H1 (cell line): ENCODE measurements at regions not wholly inside any gene's neighbourhood (a gene's known extent, or its start where the extent isn't known, plus 50 kb on each side); places are given as distances from the start of the nearest gene placed in this dataset.
"Not testable (repeated sequence)": the region's sequence is repeated elsewhere in the genome, so short reads cannot be mapped to it uniquely, and the experiment has no call there.

Experiments used
- CTCF ChIA-PET: fragments of 300-600 bp; sonication (Branson Sonifier 250); formaldehyde crosslinking; loops from one replicate; lab custom pipeline; 2021; ENCODE audit not compliant: partially characterized antibody; lab: Charles Lee
- POLR2A ChIA-PET: fragments of 300-600 bp; sonication (Branson Sonifier 250); formaldehyde crosslinking; loops from one replicate; lab custom pipeline; 2021; ENCODE audit warnings: inconsistent platforms; ENCODE audit not compliant: partially characterized antibody; lab: Charles Lee
- DNase-seq, 2 experiments: peaks; one replicate each; pipeline versions ENCODE4 v3.0.0 to v3.0.0-alpha.2; 2010 to 2022; ENCODE audit warnings: low spot score in 2 of 2, low read depth in 1 of 2, mixed read lengths in 1 of 2
- FAIRE-seq: peaks from 2 replicates; lab custom pipeline; 2011; peaks lifted over from hg19 to GRCh38; lab: Jason Lieb, UNC
- H2AFZ ChIP-seq: 2 replicates; pipeline ENCODE4 v1.8.1; 2012; ENCODE audit warnings: low read length, inconsistent platforms
- H2AK5ac ChIP-seq: 2 replicates; pipeline ENCODE4 v1.6.1; 2013; ENCODE audit warnings: low read depth, low read length
- H2BK120ac ChIP-seq: replicated peaks from 2 replicates; pipeline ENCODE3; 2013; ENCODE audit warnings: low read depth, low read length, inconsistent platforms
- H2BK12ac ChIP-seq: 2 replicates; pipeline ENCODE4 v1.6.1; 2013; ENCODE audit warnings: low read depth, low read length
- H2BK15ac ChIP-seq: 2 replicates; pipeline ENCODE4 v1.6.1; 2013; ENCODE audit warnings: low read length
- H2BK20ac ChIP-seq: 2 replicates; pipeline ENCODE4 v1.6.1; 2013; ENCODE audit warnings: low read length
- H2BK5ac ChIP-seq: 2 replicates; pipeline ENCODE4 v1.6.1; 2013; ENCODE audit warnings: low read depth, low read length
- H3K14ac ChIP-seq: 2 replicates; pipeline ENCODE4 v1.6.1; 2013; ENCODE audit warnings: inconsistent platforms; ENCODE audit not compliant: insufficient read length
- H3K18ac ChIP-seq: 2 replicates; pipeline ENCODE4 v1.6.1; 2013; ENCODE audit warnings: low read length; ENCODE audit errors: extremely low read depth
- H3K23ac ChIP-seq: 2 replicates; pipeline ENCODE4 v1.6.1; 2013; ENCODE audit warnings: inconsistent platforms; ENCODE audit not compliant: insufficient read length
- H3K23me2 ChIP-seq: 2 replicates; pipeline ENCODE4 v1.6.1; 2013; ENCODE audit warnings: low read depth, low read length
- H3K27ac ChIP-seq: 2 replicates; pipeline ENCODE4 v1.6.1; 2011; ENCODE audit warnings: low read depth, low read length, inconsistent platforms
- H3K27me3 ChIP-seq, 4 experiments: replicated peaks in 1 of 4; 1 replicate in 1 of 4; 2 replicates in 3 of 4; pipeline versions ENCODE4 v1.6.1 to v1.8.1; 2011 to 2013; ENCODE audit warnings: low read length in 3 of 4, mild to moderate bottlenecking in 3 of 4, inconsistent platforms in 2 of 4, mixed read lengths in 2 of 4, moderate library complexity in 1 of 4; ENCODE audit not compliant: control insufficient read depth in 3 of 4, insufficient read depth in 3 of 4; ENCODE audit errors: extremely low read depth in 1 of 4
- H3K36me3 ChIP-seq, 4 experiments: 2 replicates each; pipeline versions ENCODE4 v1.6.1 to v1.8.1; 2011 to 2013; ENCODE audit warnings: mild to moderate bottlenecking in 4 of 4, low read length in 3 of 4, moderate library complexity in 2 of 4, control low read depth in 1 of 4, inconsistent platforms in 1 of 4; ENCODE audit not compliant: insufficient read depth in 4 of 4, control insufficient read depth in 2 of 4
- H3K4ac ChIP-seq: replicated peaks from 2 replicates; pipeline ENCODE3; 2013; ENCODE audit warnings: low read length, low read depth, mixed read lengths, inconsistent platforms; ENCODE audit not compliant: insufficient read length
- H3K4me1 ChIP-seq, 4 experiments: replicated peaks in 1 of 4; 1 replicate in 1 of 4; 2 replicates in 3 of 4; pipeline versions ENCODE4 v1.6.1 to v1.8.1; 2011 to 2013; ENCODE audit warnings: low read length in 3 of 4, inconsistent platforms in 2 of 4, mixed read lengths in 1 of 4; ENCODE audit not compliant: insufficient read depth in 4 of 4, control insufficient read depth in 3 of 4
- H3K4me2 ChIP-seq, 2 experiments: 2 replicates each; pipeline versions ENCODE4 v1.6.1 to v1.8.1; 2011 to 2013; ENCODE audit warnings: low read depth in 2 of 2, low read length in 2 of 2, control low read depth in 1 of 2, inconsistent platforms in 1 of 2, mild to moderate bottlenecking in 1 of 2; ENCODE audit not compliant: insufficient read depth in 1 of 2
- H3K4me3 ChIP-seq, 4 experiments: fragments of 200-600, 300-600 bp in 1 of 4; sonication (generic), shearing (Covaris generic), sonication (Bioruptor Twin) in 1 of 4; 2 replicates each; pipeline versions ENCODE4 v1.5.1 to v1.8.1; 2011 to 2016; ENCODE audit warnings: low read length in 4 of 4, low read depth in 3 of 4, control low read depth in 2 of 4, inconsistent platforms in 2 of 4, mild to moderate bottlenecking in 2 of 4, mixed read lengths in 1 of 4, moderate library complexity in 1 of 4; ENCODE audit not compliant: insufficient read depth in 2 of 4; ENCODE audit errors: extremely low read depth in 1 of 4
- H3K56ac ChIP-seq: replicated peaks from 2 replicates; pipeline ENCODE3; 2013; ENCODE audit warnings: low read depth, mild to moderate bottlenecking, mixed read lengths, low read length, inconsistent platforms; ENCODE audit not compliant: insufficient read length
- H3K79me1 ChIP-seq: 2 replicates; pipeline ENCODE4 v1.6.1; 2013; ENCODE audit warnings: low read depth, low read length, control low read depth
- H3K79me2 ChIP-seq, 2 experiments: 2 replicates each; pipeline versions ENCODE4 v1.6.1 to v1.8.1; 2012 to 2013; ENCODE audit warnings: low read length in 2 of 2, mild to moderate bottlenecking in 2 of 2, inconsistent platforms in 1 of 2; ENCODE audit not compliant: insufficient read depth in 2 of 2, control insufficient read depth in 1 of 2
- H3K9ac ChIP-seq, 4 experiments: replicated peaks in 1 of 4; 1 replicate in 1 of 4; 2 replicates in 3 of 4; pipeline versions ENCODE4 v1.6.1 to v1.8.1; 2011 to 2013; ENCODE audit warnings: low read depth in 3 of 4, low read length in 3 of 4, control low read depth in 2 of 4, mild to moderate bottlenecking in 2 of 4, moderate library complexity in 2 of 4, inconsistent platforms in 1 of 4; ENCODE audit errors: extremely low read depth in 1 of 4
- H3K9me3 ChIP-seq, 2 experiments: 2 replicates each; pipeline versions ENCODE4 v1.6.1 to v1.8.1; 2012 to 2013; ENCODE audit warnings: mild to moderate bottlenecking in 2 of 2, moderate library complexity in 2 of 2, control low read depth in 1 of 2, inconsistent platforms in 1 of 2, low read depth in 1 of 2, low read length in 1 of 2, mixed read lengths in 1 of 2; ENCODE audit not compliant: insufficient read depth in 2 of 2
- H4K20me1 ChIP-seq, 2 experiments: replicated peaks in 1 of 2; 2 replicates each; pipeline versions ENCODE3 to v1.8.1; 2011 to 2013; ENCODE audit warnings: inconsistent platforms in 2 of 2, low read length in 2 of 2, mild to moderate bottlenecking in 1 of 2; ENCODE audit not compliant: insufficient read depth in 2 of 2, control insufficient read depth in 1 of 2
- H4K5ac ChIP-seq: 2 replicates; pipeline ENCODE4 v1.6.1; 2013; ENCODE audit warnings: low read length, low read depth, mixed read lengths, inconsistent platforms; ENCODE audit not compliant: insufficient read length
- H4K8ac ChIP-seq: 2 replicates; pipeline ENCODE4 v1.8.0; 2013; ENCODE audit warnings: mild to moderate bottlenecking, moderate library complexity, low read length, inconsistent platforms; ENCODE audit not compliant: insufficient read depth; ENCODE audit errors: extremely low read depth
- H4K91ac ChIP-seq: replicated peaks from 2 replicates; pipeline ENCODE3; 2013; ENCODE audit warnings: low read length, mixed read lengths, inconsistent platforms; ENCODE audit not compliant: insufficient read length
- WGBS, 2 experiments: shearing (Covaris generic) in 1 of 2; methylation state at CpG; one replicate each; pipeline versions ENCODE4 v1.1.6 to v1.1.7; 2013 to 2015; ENCODE audit warnings: low lambda C conversion rate in 2 of 2, mixed read lengths in 2 of 2, inconsistent platforms in 1 of 2, low coverage in 1 of 2, missing lambda C conversion rate in 1 of 2; ENCODE audit not compliant: insufficient replicate concordance in 2 of 2, insufficient coverage in 1 of 2, insufficient read length in 1 of 2; ENCODE audit errors: extremely low coverage in 1 of 2, missing lambda C conversion rate in 1 of 2; 5-methylcytosine and 5-hydroxymethylcytosine counted together

DNA sequence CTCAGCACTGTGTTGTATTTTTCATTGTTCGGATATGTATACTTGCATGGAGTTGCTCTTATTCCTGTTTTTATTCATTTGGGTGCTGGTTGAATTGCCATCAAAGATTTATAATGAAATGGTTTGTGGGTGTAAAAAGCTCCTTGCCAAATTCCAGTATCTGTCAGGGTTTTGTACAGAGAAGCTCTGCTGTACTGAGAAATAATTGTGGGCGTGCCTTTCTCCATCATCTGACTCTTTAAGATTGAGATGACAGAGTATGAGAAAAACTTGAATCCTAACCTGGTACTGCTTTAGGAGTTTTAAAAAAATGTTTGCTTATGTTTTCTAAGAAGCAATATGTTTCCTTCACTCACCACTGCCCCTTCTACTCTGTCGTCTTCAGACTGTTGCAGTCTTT lies 58.7 kb upstream of the GARIN1A start:
- H3K36me3 ChIP-seq, CTCF ChIA-PET, H3K9ac ChIP-seq, H2BK12ac ChIP-seq, H4K20me1 ChIP-seq, FAIRE-seq, H2BK120ac ChIP-seq, DNase-seq, H3K4ac ChIP-seq, H2BK5ac ChIP-seq, H3K14ac ChIP-seq, H4K91ac ChIP-seq, H4K5ac ChIP-seq, H3K9me3 ChIP-seq, H4K8ac ChIP-seq, H3K18ac ChIP-seq, H3K56ac ChIP-seq, H2AFZ ChIP-seq, H3K79me2 ChIP-seq, H3K27ac ChIP-seq, H3K23ac ChIP-seq, H2BK15ac ChIP-seq, H3K4me2 ChIP-seq, H2AK5ac ChIP-seq, H3K4me3 ChIP-seq, H3K23me2 ChIP-seq, H3K79me1 ChIP-seq, H3K4me1 ChIP-seq, POLR2A ChIA-PET, H3K27me3 ChIP-seq, H2BK20ac ChIP-seq: not testable (repeated sequence)
- 93% methylated on average over 3 of the region's 3 CpGs; no CpG with 5 or more reads in 1 of the 2 experiments for WGBS, 2 experiments

DNA sequence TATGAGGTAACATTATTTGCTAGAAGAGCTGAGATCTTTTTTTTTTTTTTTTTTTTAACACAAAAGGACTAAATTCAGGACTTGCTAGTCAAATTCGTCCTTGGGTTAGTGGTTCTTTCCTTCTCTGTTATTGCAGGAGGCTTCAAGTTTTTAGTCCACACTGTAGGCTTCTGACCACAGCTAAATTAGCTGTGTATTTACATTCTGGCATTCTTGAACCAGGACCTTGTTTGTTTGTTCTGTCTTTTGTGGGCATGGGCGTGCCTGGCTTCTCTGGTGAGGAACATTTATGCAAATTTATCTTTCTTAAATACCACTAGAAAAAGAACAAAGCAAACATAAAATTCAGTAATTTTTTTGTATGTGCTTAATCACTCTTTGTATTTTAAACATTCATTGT lies 57.3 kb upstream of the GARIN1A start:
- H3K36me3 ChIP-seq, FAIRE-seq, DNase-seq, H3K4me3 ChIP-seq, H3K56ac ChIP-seq, H2BK15ac ChIP-seq, H3K23me2 ChIP-seq, H3K9ac ChIP-seq, H3K4me2 ChIP-seq, H3K18ac ChIP-seq, H3K27ac ChIP-seq, H3K79me1 ChIP-seq, H2BK5ac ChIP-seq, H3K4me1 ChIP-seq, H2BK120ac ChIP-seq, H3K4ac ChIP-seq, H3K27me3 ChIP-seq, H3K79me2 ChIP-seq, H2BK12ac ChIP-seq, H4K91ac ChIP-seq, H2AFZ ChIP-seq, H4K20me1 ChIP-seq, H2AK5ac ChIP-seq, H4K5ac ChIP-seq, H4K8ac ChIP-seq, H3K9me3 ChIP-seq, H3K14ac ChIP-seq, H2BK20ac ChIP-seq, H3K23ac ChIP-seq: not testable (repeated sequence)
- ChIA-PET CTCF (interaction anchor here (1.0 kb wide), 1 partner anchor 188 kb away, joined by 3 read pairs; no protein-coding TSS in a partner anchor), POLR2A (interaction anchor here (0.6 kb wide), 1 partner anchor 153 kb away, joined by 3 read pairs; no protein-coding TSS in a partner anchor)
- WGBS, 2 experiments: 78% methylated on average over 2 of the region's 2 CpGs; no CpG with 5 or more reads in 1 of the 2 experiments
